ENCODE measurements at regions not wholly inside any gene's neighbourhood (a gene's known extent, or its start where the extent isn't known, plus 50 kb on each side); places are given as distances from the start of the nearest gene placed in this dataset.

GRCh38 chr15:62977952-62978811, 64.4 kb upstream of the TPM1 start:
- H3K4me3 ChIP-seq (ENCODE audit: low read depth, low read length): no peak overlapping the region
- no peak for DNase-seq (ENCODE audit: low read depth)
- no peak for TF ChIP-seq CTCF (IDR thresholded peaks at IDR 0.05; ENCODE audit: insufficient read depth, low read depth, low read length, missing control alignments)

DNA sequence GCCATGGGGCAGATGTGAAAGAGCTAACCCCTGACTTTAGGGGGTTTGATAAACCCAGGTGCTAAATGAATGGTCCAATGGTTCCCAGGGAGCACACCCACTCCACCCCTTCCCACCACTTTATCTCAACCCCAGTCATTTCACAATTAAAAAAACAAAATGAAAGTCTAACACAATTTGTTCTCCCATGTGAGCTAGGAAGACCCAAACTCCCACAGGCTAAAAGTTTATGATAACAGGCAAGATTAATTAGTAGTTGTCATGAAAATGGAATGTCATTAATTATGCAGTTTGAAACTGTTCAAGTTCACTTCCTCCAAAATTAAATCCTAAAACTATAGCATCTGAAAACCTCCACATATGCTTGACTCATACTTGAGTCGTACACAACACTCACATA, 63.3 kb upstream of the TPM1 start:
- TF ChIP-seq CTCF (IDR thresholded peaks at IDR 0.05; ENCODE audit: insufficient read depth, low read depth, low read length, missing control alignments): no peak
- no peak overlapping the region for H3K4me3 ChIP-seq (ENCODE audit: low read depth, low read length)
- no peak for DNase-seq (ENCODE audit: low read depth)

DNA sequence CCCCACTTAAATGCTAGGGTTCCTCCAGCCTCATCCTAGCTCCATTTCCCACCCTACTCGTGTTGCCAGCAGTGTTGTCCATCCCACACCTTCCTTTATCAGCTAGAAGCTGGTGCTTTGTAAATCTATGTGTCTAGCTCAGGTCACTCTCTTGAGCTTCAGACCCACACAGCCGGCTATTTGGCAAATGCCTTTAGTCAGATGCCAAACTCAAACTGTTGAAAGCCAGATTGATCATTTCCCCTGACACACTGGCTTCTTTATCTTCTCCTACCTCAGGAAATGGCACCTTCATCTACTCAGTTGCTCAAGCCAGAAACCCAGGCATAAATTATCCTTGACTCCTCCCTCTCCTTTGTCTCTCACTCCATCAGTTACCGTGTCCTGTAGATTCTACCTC, 61.5 kb upstream of the TPM1 start:
- H3K4me3 ChIP-seq (ENCODE audit: low read depth, low read length): no peak overlapping the region
- no peak for DNase-seq (ENCODE audit: low read depth)
- no peak for TF ChIP-seq CTCF (IDR thresholded peaks at IDR 0.05; ENCODE audit: insufficient read depth, low read depth, low read length, missing control alignments)

- no peak for TF ChIP-seq CTCF (IDR thresholded peaks at IDR 0.05; ENCODE audit: insufficient read depth, low read depth, low read length, missing control alignments)
- H3K4me3 ChIP-seq (ENCODE audit: low read depth, low read length): no peak overlapping the region
- DNase-seq (ENCODE audit: low read depth): no peak
Observed at GRCh38 chr15:62983956-62984355, 58.6 kb upstream of the TPM1 start.

GRCh38 chr15:62985768-62986167, 56.8 kb upstream of the TPM1 start:
- DNase-seq (ENCODE audit: low read depth): no peak
- TF ChIP-seq CTCF (IDR thresholded peaks at IDR 0.05; ENCODE audit: insufficient read depth, low read depth, low read length, missing control alignments): no peak
- H3K4me3 ChIP-seq (ENCODE audit: low read depth, low read length): no peak overlapping the region

GRCh38 chr15:62986948-62987347, 55.6 kb upstream of the TPM1 start:
- TF ChIP-seq CTCF (IDR thresholded peaks at IDR 0.05; ENCODE audit: insufficient read depth, low read depth, low read length, missing control alignments): no peak
- no peak overlapping the region for H3K4me3 ChIP-seq (ENCODE audit: low read depth, low read length)
- DNase-seq (ENCODE audit: low read depth): no peak

GRCh38 chr15:62988701-62989100, 53.8 kb upstream of the TPM1 start:
- no peak for TF ChIP-seq CTCF (IDR thresholded peaks at IDR 0.05; ENCODE audit: insufficient read depth, low read depth, low read length, missing control alignments)
- no peak for DNase-seq (ENCODE audit: low read depth)
- H3K4me3 ChIP-seq (ENCODE audit: low read depth, low read length): no peak overlapping the region
